OCI-LY3 (cell line): ENCODE measurements at regions not wholly inside any gene's neighbourhood (a gene's known extent, or its start where the extent isn't known, plus 50 kb on each side); places are given as distances from the start of the nearest gene placed in this dataset.

Experiments used
- EZH2phosphoT487 ChIP-seq: fragments of 200-600 bp; shearing (Covaris generic); IDR thresholded peaks from 2 replicates; pipeline ENCODE4 v1.6.1; 2018; ENCODE audit warnings: antibody characterized with exemption, mixed run types, low read depth
- TF ChIP-seq, protein P1 (sequence below): fragments of 200-600, 300-600 bp; sonication (generic); IDR thresholded peaks from 2 replicates; pipeline ENCODE4 v1.5.1; 2014; ENCODE audit warnings: antibody characterized with exemption, low read length, low read depth

GRCh38 chr9:1254071-1254470 is 203.9 kb downstream of the DMRT2 start:
- TF ChIP-seq, protein P1, sequence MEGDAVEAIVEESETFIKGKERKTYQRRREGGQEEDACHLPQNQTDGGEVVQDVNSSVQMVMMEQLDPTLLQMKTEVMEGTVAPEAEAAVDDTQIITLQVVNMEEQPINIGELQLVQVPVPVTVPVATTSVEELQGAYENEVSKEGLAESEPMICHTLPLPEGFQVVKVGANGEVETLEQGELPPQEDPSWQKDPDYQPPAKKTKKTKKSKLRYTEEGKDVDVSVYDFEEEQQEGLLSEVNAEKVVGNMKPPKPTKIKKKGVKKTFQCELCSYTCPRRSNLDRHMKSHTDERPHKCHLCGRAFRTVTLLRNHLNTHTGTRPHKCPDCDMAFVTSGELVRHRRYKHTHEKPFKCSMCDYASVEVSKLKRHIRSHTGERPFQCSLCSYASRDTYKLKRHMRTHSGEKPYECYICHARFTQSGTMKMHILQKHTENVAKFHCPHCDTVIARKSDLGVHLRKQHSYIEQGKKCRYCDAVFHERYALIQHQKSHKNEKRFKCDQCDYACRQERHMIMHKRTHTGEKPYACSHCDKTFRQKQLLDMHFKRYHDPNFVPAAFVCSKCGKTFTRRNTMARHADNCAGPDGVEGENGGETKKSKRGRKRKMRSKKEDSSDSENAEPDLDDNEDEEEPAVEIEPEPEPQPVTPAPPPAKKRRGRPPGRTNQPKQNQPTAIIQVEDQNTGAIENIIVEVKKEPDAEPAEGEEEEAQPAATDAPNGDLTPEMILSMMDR: no peak
- TF ChIP-seq EZH2phosphoT487: no peak
